NOMO-1 treated with DMSO at 0.1 percent for 48 hours (cell line): ENCODE measurements at regions not wholly inside any gene's neighbourhood (a gene's known extent, or its start where the extent isn't known, plus 50 kb on each side); places are given as distances from the start of the nearest gene placed in this dataset.
"Not testable (repeated sequence)": the region's sequence is repeated elsewhere in the genome, so short reads cannot be mapped to it uniquely, and the experiment has no call there.

Source experiments
- DNase-seq: peaks from one replicate; lab custom pipeline; 2025; ENCODE audit not compliant: unreplicated experiment; lab: John Stamatoyannopoulos, UW

DNA sequence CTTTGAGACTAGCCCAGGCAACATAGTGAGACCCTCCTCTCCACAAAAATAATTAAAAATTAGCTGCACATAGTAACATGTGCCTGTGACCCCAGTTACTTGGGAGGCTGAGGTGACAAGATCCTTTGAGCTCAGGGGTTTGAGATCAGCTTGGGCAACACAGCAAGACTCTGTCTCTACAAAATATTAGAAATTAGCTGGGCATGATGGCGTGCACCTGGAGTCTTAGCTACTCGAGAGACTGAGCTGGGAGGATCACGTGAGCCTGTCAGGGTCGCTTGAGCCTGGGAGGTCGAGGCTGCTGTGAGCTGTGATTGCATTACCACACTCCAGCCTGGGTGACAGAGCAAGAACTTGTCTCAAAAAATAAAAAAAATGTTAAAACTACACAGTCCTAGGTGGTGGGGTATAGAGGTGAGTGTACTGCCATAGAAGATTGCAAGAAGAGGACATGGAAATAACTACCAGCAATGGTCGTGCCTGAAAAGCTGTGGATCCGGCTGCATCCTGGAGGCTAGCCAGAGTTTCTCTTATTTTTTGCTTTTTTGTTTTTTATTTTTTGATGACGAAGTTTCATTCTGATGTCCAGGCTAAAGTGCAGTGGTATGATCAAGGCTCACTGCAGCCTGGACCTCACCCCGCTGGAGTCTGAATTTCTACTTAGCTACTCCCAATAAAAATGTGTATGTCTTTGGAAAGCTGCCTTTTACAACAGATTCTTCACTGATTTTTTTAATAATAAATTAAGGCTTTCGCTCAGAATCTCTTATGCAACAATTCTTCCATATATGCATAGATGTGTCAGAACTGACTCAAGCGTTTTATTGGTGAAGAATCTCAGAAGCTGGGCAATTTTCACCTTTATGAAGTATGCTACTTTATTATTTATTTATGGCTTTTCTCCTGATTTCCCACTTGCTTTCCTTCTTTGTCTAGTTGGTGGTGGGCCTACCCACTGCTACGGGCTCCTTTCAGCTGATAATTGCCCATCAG lies 393.8 kb downstream of the TSHZ3 start:
- DNase-seq = no peak

DNA sequence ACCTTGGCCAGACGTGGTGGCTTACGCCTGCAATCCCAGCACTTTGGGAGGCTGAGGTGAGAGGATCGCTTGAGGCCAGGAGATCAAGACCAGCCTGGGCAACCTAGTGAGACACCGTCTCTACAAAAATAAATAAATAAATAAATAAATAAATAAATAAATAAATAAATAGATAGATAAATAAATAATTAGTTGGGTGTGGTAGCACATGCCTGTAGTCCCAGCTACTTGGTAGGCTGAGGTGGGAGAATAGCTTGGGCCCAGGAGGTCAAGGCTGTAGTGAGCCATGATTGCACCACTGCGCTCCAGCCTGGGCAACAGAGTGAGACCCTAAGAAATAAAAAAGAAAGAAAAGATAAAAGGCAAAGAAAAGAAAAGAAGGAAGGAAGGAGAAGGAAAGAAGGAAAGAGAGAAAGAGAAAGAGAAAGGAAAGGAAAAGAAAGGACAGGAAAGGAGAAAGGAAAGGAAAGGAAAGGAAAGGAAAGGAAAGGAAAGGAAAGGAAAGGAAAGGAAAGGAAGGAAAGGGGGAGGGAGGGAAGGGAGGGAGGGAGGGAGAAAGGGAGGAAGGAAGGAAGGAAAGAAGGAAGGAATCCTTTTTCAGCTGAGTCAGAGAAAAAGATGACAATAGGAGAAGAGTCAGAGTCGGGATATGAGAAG lies 404.8 kb downstream of the TSHZ3 start:
- not testable (repeated sequence) for DNase-seq

DNA sequence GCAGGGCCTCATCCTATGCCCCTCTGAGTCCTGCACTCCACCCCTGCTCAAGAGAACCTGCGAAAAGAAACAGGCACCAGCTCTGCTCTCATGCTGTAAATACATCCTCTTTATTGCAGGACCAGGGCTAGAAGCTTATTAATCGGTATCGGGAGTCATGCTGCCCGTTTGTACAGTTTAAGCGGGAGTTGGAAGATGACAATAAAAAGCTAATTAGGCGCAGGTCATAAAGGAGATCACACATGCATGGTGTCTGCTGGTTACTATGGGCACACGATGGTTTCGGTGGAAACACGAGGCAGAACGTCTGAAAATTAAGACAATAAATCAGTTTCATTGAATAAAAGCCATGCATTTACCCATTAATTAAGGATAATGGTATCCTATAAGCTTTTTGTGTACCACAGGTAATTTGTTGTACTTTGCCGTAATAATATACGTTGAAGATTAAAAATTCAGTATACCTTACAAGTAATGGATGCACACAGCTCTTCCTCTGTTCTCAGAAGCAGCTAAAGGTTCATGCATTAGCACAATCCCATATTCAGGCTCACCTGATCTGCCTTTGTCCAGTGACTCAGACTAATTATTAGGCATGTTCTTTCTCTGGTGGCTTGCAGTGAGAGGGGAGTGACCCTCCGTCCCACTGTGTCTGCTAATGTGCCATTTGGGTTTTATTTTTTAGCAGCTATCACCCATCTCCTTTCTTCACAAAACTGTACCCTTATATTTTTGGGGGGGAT lies 406.0 kb downstream of the TSHZ3 start:
- no peak for DNase-seq

DNA sequence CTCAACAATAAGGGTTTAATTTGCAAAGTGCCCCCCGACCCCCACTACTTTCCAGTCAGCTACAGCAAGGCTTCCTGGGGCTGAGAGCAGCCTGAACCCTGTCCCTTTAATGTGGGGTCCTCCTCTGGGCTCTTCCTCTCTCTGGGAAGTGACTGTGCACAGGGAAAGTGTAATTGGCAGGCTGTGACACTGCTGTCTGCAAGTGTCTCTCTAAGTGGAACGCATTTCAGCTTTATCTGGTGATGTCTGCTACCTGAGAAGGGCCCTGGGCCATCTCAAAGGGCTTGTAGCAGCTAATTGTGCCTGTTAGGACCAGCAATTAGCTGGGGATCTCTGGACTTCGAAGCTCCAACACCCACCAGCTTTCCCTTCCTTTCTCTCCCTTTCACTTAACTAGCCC lies 406.6 kb downstream of the TSHZ3 start:
- DNase-seq = no peak

DNA sequence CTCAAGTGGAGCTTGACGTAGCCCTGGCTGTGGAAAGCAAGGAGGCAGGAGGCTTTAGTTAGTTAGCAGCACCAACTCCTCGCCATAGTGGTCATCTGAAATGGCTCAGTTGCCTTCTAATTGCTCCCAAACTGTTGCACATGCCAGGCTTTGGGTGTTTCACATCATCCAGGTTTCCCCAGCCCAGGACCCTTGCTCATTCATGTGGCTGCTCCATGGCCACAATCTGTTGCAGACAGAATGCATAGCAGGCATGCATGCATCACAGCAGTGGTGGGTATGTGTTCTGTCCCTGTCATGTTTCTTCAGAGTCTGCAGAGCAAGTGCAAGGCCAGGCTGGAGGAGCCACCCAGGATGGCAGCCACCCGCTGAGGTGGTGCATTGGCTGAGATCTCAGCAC lies 407.6 kb downstream of the TSHZ3 start:
- no peak for DNase-seq

DNA sequence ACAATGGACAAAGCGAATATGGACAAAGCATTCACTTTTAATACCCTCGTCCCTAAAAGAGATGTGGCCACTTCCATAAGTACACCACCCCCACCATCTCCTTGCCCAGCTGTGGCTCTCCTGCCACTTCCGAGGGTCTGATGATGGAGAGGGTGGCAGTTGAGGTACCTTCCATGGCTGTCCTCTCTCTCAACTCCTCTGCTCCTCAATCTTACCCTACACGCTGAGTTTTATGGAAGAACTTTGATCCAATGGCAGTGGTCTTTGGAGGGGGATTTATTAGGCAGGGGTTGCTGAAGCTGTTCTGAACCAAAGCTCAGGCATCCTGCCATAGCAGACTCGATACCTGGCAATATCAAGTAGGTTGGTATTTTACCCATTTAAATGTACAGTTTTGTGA lies 413.0 kb downstream of the TSHZ3 start:
- no peak for DNase-seq

DNA sequence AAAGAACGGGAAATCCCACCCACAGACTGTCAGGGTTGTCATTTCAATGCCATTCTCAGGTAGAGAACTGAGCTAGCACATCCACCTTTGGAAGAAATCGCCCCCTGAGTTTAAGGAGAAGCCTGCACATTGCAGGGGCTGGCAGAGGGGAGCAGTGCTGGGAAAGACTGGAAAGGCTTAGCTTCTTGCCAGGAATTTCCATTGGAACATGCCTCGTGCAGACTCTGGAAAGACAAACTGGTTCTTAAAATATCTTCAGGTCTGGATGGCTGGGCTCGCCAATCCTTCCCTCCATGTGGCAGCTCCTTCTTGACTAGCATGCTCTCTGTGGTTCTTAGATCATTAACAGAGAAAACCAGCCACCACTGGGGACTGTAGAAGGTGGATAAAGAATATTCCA lies 414.1 kb downstream of the TSHZ3 start:
- no peak for DNase-seq

DNA sequence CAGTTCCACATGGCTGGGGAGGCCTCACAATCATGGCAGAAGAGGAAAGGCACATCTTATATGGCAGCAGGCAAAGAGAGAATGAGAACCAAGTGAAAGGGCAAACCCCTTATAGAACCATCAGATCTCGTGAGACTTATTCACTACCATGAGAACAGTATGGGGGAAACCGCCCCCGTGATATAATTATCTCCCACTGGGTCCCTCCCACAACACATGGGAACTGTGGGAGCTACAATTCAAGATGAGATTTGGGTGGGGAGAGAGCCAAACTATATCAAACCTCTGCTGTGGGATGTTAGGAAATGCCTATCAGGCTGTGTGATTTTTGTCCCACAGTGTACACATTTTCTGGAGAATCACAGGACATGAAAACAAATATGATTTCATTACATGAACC lies 415.8 kb downstream of the TSHZ3 start:
- not testable (repeated sequence) for DNase-seq

DNA sequence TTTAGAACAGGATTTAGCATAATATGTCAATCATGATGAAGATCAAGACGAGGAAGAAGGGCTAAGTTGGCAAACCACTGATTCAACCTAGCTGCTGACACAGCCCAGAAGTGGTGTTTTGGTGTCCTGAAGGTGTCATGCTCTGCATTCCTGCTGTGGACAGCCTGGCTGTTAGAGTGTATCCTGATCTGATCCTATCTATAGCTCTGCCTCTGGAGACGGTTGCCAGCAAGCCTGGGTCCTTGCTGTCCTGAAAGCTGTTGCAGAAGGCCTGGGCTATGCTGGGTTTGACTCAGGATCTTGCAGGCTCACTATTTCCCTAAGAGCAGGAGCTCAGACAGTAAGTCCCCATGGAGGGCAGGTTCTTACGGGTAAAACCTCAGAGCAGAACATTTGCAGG lies 416.4 kb downstream of the TSHZ3 start:
- DNase-seq = no peak

DNA sequence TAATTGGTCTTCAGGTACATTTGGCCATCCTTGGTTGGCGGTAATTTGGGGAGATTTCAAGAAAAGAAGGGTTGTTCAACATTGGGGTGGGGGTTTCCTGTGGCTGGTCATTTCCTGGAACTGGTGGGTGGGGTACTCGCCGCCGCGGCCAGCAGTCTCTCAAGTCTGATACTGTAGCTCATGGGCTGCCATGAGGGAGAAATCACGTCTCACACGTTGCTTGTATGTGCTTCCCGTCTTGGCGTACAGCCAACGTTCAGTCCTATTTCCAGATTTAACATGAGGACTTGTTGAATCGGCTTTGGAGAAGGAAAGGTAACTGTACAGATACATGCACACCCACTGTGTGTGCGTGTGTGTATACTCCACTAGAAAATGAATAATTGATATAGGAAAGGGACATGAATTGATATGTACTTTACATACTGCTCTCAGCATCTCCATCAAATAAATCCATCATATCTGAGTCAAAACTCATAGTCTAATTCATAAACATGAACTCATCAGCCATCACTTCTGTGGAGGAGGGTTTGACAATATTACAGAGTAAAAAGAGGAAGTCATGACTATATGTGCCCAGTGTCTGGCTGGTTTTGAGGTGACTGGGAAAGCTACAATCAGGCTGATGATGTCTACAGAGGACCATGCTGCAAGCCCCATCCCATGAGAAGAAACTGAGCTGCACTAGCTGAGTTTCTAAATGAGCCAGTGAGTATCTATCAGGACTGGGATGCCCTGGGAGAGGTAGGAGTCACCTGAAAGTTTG lies 418.1 kb downstream of the TSHZ3 start:
- no peak for DNase-seq

DNA sequence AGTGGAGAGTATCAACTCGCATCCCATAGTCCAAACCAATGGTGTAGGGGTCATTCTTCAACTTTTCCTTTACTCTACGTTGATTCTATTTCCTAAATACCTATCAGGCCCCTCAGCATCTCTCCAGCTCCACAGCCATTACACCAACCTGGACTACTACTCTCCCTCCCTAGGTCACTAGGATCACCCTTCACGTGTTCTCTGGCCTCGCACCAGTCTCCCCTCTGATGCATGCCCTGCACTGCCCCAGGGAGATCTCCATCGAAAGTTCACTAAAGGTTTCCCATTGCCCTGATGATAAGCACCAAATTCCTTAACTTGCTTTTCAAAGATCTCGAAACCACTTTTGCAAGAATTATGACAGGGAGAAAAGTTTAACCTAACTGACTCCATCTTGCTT lies 421.5 kb downstream of the TSHZ3 start:
- no peak for DNase-seq

DNA sequence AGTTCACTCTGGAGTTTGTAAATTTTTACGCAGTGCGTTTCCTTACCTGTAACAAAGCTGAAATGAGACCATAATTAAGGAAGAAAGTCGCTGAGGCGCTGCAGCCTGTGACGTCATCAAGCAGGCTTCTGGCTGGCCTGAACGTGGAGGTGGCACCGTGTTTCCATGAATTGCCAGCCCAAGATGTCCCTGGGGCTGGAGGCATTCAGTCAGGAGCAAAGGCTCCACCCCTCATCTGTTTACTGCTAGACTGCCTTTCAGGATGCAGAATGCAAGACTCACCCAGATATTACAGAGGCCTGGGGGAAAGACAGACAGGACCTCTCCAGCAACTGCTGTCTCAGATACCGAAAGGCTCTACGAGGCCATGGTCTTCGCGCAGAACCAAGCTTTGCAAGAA lies 424.6 kb downstream of the TSHZ3 start:
- no peak for DNase-seq

DNA sequence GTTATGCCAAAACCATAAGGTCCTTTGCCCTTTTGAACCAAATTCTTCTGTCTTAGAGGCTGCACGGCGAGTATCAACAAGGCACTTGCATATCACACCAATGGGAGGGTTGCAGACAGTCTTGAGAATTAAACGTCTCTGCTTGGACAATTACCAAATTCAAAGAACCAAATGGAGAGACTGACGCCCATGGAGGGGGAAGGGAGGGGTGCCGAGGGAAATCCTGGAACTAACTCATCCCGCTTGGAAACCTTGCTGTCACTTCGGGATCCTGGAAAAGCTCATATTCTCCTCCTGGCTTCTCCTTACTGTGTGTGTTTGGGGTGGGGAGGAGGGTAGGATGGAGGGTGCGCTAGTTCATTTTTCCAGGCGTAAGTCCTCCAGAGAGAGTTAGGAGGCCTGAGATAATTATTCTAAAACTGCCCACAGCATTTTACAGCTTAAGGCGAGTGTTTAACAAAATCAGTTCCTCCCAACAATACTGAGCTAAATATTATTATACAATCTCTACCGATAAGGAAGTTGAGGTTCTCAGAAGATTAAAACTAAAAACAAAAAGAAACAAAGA lies 425.1 kb downstream of the TSHZ3 start:
- no peak for DNase-seq

DNA sequence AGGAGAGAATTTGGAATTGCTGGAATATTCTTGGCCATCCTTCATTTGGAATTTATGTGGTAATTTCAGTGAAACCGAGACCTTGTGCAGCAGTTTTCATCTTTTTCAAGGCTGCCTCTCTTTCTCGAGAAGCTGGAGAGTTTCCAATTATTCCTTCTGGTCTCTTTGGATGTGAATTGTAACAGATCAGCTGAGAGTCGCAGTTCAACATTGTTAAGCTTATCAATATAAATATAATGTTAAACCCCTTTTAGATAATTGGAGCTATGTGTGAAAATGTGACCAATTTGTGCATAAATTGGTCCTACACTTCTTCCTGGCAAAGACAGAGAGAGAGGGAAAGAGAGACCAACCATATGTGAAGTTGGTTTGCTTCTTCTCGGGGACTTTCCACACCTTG lies 425.6 kb downstream of the TSHZ3 start:
- DNase-seq = no peak

DNA sequence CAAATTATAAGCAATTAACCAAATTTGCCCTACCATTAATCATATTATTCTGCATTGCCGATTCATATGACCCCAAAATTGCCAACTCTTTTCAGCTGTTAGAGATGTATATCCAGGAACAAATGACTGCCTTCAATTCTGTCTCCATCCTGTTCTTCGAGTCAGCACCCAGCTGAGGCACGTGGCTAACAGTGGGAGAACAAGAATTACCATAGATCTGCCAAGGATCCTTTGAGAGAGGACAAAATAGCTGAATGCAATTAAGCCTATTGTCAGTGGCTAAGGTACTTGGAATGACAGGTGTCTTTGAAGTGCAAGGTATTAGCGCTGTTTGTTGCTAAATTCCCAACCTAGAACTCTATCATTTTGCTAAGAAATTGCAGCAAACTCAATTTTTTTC lies 426.1 kb downstream of the TSHZ3 start:
- DNase-seq = no peak

DNA sequence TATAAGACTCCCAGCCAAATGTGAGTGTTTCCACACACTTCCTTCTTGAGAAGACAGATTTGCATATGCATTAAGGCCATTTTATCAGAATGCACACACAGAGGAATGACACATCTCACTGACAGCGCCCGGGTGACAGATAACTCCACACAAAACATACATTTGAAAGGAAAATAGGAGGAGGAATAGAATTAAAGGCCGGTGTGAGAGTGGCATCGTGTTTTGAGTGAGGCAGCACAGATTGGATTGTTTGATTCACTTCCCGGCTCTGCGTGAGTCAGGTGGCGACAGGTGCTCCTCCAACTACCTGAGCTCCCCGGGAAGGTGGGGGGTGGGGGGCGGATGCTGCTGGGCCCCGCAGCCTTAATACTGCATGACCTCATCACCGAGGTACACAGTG lies 429.0 kb downstream of the TSHZ3 start:
- DNase-seq = no peak

DNA sequence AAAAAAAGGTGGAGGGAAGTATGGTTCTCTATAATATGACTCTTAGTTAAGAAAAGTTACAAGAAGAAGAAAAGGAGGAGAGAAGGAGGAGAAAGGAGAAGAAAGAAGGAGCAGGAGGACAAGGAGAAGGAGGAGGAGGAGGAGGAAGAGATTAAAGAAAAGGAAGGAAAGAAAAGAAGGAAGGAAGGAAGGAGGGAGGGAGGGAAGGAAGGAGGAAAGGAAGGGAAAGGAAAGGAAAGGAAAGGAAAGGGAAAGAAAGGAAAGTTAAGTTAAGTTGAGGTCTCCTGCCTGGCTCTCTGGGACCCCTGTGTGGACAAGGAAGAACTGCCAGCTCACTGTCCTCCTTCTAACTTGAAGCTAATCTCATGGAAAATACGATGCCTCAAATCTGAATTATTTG lies 429.5 kb downstream of the TSHZ3 start:
- no peak for DNase-seq

DNA sequence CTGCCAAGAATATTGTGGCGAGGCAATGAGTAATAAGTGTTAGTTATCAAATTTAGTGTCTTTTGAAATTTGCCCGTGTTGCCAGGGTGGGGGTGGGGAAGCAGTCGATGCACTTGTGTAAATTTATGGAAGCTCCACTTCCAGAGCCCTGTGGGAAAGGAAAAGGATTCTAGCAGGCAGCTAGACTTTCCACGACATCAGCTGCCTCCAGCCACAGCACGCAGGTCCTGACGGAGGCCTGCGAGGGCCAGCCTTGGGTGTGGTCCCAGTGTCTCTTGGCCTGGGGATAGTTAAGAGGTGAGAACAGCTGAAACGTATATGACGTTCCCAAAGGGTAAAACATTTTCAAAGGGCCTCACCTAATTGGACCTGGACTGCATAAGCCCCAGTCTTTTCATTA lies 433.0 kb downstream of the TSHZ3 start:
- no peak for DNase-seq

DNA sequence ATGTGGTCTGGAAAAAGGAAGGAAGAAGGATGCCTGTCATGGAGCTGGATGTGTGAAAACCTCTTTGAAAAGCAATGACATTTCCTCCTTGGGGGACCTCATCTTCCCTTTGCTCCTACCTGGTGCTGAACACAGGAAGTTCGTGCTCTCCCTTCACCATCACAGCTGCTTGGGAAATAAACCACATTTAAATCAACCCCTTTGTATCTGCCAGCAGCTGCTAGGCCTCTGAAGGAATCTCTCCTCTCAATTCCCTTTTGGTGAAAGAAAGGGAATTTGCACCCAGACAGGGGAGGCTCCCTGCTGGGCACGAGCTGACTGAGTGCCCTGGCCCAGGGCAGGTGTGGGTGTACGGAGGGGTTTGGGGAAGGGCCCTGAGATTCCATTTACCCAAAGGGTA lies 437.7 kb downstream of the TSHZ3 start:
- DNase-seq = no peak

DNA sequence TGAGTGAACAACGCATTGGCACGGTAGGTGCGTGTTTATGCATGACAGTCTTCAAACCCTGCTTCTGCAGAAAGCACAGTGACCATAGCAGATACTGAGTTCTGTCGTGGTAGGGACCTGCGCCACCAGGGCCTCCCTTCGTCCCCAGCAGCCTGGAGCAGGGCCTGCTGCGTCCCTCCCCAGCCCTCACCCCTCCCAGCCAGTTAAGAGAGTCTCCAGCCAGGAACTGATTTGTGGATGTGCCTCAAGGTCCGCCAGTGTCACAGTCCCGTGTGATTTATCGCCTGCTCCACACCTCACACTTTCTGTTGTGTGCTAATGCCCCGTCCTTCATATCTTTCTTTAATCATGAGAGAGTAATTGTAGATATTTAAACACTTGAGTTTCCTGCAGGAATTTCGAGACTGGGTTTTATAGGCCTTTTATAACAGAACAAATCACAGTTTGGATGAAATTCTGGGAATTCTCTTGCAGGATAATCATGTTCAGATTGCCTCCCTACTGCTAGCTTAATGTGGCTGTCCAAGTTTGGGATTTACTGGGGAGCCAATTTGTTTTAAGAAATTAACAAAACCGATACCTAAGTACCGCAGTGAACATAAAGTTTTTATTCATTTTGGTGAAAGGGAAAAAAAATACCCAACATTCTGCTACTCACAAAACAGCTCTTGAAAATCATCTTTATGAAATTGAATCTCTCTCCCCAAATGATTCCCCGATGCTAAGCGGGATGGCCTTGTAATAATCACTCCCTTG lies 438.6 kb downstream of the TSHZ3 start:
- no peak for DNase-seq
